Sigmoid colon (tissue), 6 donors: ENCODE measurements at regions not wholly inside any gene's neighbourhood (a gene's known extent, or its start where the extent isn't known, plus 50 kb on each side); places are given as distances from the start of the nearest gene placed in this dataset.
"Not testable (repeated sequence)": the region's sequence is repeated elsewhere in the genome, so short reads cannot be mapped to it uniquely, and the experiment has no call there.

Experiments used
- DNase-seq: peaks from one replicate; pipeline ENCODE4 v3.0.0-alpha.2; 2019
- H3K27ac ChIP-seq, 4 donors: fragments of 200-600 bp; sonication (generic); one replicate each; pipeline ENCODE4 v1.5.1; 2016 to 2019; ENCODE audit warnings: mild to moderate bottlenecking in 1 of 4
- H3K27me3 ChIP-seq, 3 donors: fragments of 200-600 bp; sonication (generic); one replicate each; pipeline ENCODE4 v1.5.1; 2019; ENCODE audit warnings: mild to moderate bottlenecking in 1 of 3
- H3K36me3 ChIP-seq, 4 donors: fragments of 200-600 bp; sonication (generic); one replicate each; pipeline ENCODE4 v1.5.1; 2016 to 2019
- H3K4me1 ChIP-seq, 4 donors: fragments of 200-600 bp; sonication (generic); one replicate each; pipeline ENCODE4 v1.5.1; 2017 to 2019
- H3K4me3 ChIP-seq, 4 donors: fragments of 200-600 bp; sonication (generic); one replicate each; pipeline ENCODE4 v1.5.1; 2017 to 2019; ENCODE audit warnings: mild to moderate bottlenecking in 2 of 4, moderate library complexity in 1 of 4
- H3K9me3 ChIP-seq, 4 donors: fragments of 200-600 bp in 3 of 4; sonication (generic) in 3 of 4; one replicate each; pipeline versions ENCODE4 v1.5.1 to v1.6.1; 2013 to 2019
- EP300 ChIP-seq, 4 donors: sonication (generic); formaldehyde crosslinking; IDR thresholded peaks; one replicate each; pipeline ENCODE4 v1.6.1; 2017; ENCODE audit warnings: antibody characterized with exemption in 4 of 4
- POLR2A ChIP-seq, 2 donors: fragments of 450-650 bp; IDR thresholded peaks; one replicate each; pipeline ENCODE4 v1.6.1; 2016; ENCODE audit warnings: antibody characterized with exemption in 2 of 2, mild to moderate bottlenecking in 2 of 2, moderate library complexity in 2 of 2
- POLR2AphosphoS5 ChIP-seq, 4 donors: sonication (generic); formaldehyde crosslinking; IDR thresholded peaks; one replicate each; pipeline ENCODE4 v1.6.1; 2017; ENCODE audit warnings: antibody characterized with exemption in 4 of 4
- WGBS, 2 donors: extraction: QIAGEN DNeasy Blood & Tissue Kit; methylation state at CpG; one replicate each; pipeline ENCODE4 v1.1.7; 2013; 5-methylcytosine and 5-hydroxymethylcytosine counted together
- intact Hi-C: fragments of 100-400 bp; cut with DNase I; formaldehyde crosslinking; loops from one replicate; pipeline ENCODE4 v1.15.1; 2023
- TF ChIP-seq, protein P1 (sequence below), 4 experiments: fragments of 450-650 bp in 3 of 4; fragments of 200-600 bp in 1 of 4; IDR thresholded peaks; one replicate each; pipeline ENCODE4 v1.5.1; 2016 to 2019; ENCODE audit warnings: antibody characterized with exemption in 4 of 4, mild to moderate bottlenecking in 3 of 4, moderate library complexity in 2 of 4
- donor health status: healthy with polysubstance abuse.
- donor health status: healthy.

DNA sequence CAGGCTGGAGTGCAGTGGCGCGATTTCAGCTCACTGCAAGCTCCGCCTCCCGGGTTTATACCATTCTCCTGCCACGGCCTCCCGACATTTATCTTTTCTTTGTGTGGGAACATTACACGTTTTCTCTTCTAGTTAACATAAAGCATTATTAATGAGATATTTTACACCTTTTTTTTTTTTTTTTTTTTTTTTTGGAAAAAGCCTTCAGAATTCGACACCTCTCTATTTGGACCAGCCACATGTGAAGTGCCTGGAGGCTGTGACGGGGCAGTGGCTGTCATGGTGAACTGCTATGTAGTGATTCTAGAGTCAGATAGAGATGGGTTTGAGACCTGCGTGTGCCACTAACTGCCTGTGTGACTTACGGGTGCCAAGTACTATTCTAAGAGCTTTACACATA is 64.3 kb downstream of the SMIM38 start:
- DNase-seq = peak; percentile 22
- WGBS, 2 donors = 84 to 88% methylated on average over 11 of the region's 11 CpGs
- TF ChIP-seq POLR2A (IDR thresholded peaks at IDR 0.05) = no peak
- no peak for TF ChIP-seq EP300 (IDR thresholded peaks at IDR 0.05)
- TF ChIP-seq, protein P1, sequence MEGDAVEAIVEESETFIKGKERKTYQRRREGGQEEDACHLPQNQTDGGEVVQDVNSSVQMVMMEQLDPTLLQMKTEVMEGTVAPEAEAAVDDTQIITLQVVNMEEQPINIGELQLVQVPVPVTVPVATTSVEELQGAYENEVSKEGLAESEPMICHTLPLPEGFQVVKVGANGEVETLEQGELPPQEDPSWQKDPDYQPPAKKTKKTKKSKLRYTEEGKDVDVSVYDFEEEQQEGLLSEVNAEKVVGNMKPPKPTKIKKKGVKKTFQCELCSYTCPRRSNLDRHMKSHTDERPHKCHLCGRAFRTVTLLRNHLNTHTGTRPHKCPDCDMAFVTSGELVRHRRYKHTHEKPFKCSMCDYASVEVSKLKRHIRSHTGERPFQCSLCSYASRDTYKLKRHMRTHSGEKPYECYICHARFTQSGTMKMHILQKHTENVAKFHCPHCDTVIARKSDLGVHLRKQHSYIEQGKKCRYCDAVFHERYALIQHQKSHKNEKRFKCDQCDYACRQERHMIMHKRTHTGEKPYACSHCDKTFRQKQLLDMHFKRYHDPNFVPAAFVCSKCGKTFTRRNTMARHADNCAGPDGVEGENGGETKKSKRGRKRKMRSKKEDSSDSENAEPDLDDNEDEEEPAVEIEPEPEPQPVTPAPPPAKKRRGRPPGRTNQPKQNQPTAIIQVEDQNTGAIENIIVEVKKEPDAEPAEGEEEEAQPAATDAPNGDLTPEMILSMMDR (IDR thresholded peaks at IDR 0.05) = no peak
- no peak for TF ChIP-seq POLR2AphosphoS5 (IDR thresholded peaks at IDR 0.05)
- Histone ChIP-seq H3K9me3 (no peaks in the 10 kb centered on the region), H3K4me1 (peaks cover 0 to 18% (median 9%) of the 10 kb centered on the region in 4 donors), H3K27me3 (no peaks in the 10 kb centered on the region), H3K4me3 (no peak overlapping the region), H3K27ac (peak overlapping the region in 1 of 4 donors; percentile 51), H3K36me3 (no peaks in the 10 kb centered on the region)
- intact Hi-C loops = no loop called here

DNA sequence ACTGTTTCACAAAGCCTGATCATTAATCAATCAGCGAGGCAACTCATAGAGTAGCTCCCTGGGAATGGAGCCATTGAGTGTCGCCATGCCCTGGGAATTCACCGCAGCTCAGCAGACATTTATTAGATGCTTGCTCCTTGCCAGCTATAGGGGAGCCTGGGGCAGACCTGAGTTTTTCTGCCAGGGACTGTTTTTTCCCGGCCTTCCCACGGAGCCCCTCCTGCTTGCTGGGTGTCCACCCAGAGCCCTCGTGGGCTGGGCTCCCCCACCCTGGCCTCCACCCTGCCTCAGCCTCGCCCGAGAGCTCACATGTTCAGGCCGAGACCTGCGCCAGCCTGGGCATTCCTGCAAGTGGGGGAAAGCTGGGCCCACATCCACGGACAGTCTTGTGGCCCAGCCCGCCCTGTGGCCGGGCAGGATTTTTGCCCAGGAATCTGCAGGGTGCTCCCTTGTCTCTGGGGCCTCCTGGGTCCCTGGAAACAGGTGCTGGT is 64.9 kb downstream of the SMIM38 start:
- Histone ChIP-seq H3K36me3 (no peaks in the 10 kb centered on the region), H3K27ac (peak overlapping the region in 1 of 4 donors; percentile 51), H3K4me1 (peaks cover 0 to 18% (median 9%) of the 10 kb centered on the region in 4 donors), H3K4me3 (no peak overlapping the region), H3K9me3 (no peaks in the 10 kb centered on the region), H3K27me3 (no peaks in the 10 kb centered on the region)
- TF ChIP-seq POLR2A (IDR thresholded peaks at IDR 0.05) (no peak), POLR2AphosphoS5 (IDR thresholded peaks at IDR 0.05) (no peak), EP300 (IDR thresholded peaks at IDR 0.05) (no peak)
- TF ChIP-seq, protein P1 (IDR thresholded peaks at IDR 0.05) = no peak
- peak; percentile 54 for DNase-seq
- intact Hi-C loops = no loop called here
- 83 to 88% methylated on average over 13 of the region's 13 CpGs for WGBS, 2 donors

DNA sequence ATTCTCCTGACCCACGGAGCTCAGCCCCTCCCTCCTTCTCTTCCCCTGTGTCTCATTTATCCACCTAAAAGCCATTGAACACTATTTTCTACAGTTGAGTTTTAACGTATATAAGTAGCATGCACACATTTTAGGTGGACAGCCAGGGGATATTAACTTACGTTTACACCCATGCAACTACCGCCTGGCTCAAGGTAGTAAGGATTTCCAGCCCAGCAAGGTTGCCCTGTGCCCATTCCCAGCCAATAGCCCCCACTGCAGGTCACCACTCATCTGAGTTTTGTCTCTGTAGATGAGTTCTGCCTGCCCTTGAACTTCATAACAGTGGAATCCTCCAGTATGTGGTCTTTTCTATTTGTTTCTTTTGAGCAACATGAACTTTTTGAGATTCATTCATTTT is 65.4 kb downstream of the SMIM38 start:
- peak overlapping the region in 1 of 4 donors; percentile 51 for H3K27ac ChIP-seq
- TF ChIP-seq, protein P1 (IDR thresholded peaks at IDR 0.05) = no peak
- TF ChIP-seq POLR2A (IDR thresholded peaks at IDR 0.05) = no peak
- TF ChIP-seq POLR2AphosphoS5 (IDR thresholded peaks at IDR 0.05) = no peak
- no peak for TF ChIP-seq EP300 (IDR thresholded peaks at IDR 0.05)
- no peak overlapping the region for H3K4me3 ChIP-seq
- intact Hi-C loops = no loop called here
- H3K36me3 ChIP-seq = no peaks in the 10 kb centered on the region
- WGBS, 2 donors = 89 to 91% methylated on average over 4 of the region's 4 CpGs
- no peaks in the 10 kb centered on the region for H3K9me3 ChIP-seq
- peaks cover 0 to 18% (median 9%) of the 10 kb centered on the region in 4 donors for H3K4me1 ChIP-seq
- H3K27me3 ChIP-seq = no peaks in the 10 kb centered on the region
- peak; percentile 11 for DNase-seq

DNA sequence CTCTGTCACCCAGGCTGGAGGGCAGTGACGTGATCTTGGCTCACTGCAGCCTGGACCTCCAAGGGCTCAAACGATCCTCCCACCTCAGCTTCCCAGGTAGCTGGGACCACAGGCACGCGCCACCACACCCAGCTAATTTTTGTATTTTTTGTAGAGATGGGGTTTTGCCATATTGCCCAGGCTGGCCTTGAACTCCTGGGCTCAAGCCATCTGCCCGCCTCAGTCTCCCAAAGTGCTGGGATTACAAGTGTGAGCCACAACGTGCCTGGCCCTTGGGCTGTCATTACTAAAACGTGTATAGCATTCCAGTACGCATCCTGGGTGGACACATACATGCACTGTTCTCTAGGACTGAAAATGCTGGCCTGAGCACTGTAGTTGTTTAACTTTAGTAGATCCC is 65.9 kb downstream of the SMIM38 start:
- peaks cover 0 to 18% (median 9%) of the 10 kb centered on the region in 4 donors for H3K4me1 ChIP-seq
- DNase-seq = peak; percentile 27
- 89 to 92% methylated on average over 8 of the region's 8 CpGs for WGBS, 2 donors
- intact Hi-C loops, H3K4me3 ChIP-seq, H3K36me3 ChIP-seq, H3K9me3 ChIP-seq, H3K27ac ChIP-seq, H3K27me3 ChIP-seq: not testable (repeated sequence)

DNA sequence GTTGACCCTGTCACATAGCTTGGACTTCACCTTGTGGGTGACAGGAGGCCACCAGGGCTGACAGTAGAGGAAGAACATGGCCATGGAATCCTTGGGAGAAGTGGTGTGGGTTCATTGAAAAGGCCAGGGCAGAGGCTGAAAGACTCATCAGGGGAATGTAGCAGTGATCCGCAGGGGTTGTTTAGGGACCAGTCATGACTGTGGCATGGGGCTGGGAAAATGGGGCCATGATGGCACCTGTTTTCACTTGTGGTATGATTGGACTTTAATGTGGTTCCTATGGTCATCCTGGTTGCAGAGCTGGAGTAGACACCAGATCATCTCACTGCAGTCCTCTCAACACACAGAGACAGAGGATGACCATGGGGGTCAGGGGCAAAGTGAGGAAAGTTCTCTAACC is 66.7 kb upstream of the MYEOV start:
- peak; percentile 11 for DNase-seq
- Histone ChIP-seq H3K9me3 (no peaks in the 10 kb centered on the region), H3K27ac (no peak overlapping the region), H3K27me3 (peaks cover 0 to 5% (median 0%) of the 10 kb centered on the region in 3 donors), H3K4me1 (no peaks in the 10 kb centered on the region), H3K36me3 (no peaks in the 10 kb centered on the region), H3K4me3 (no peak overlapping the region)
- TF ChIP-seq, protein P1 (IDR thresholded peaks at IDR 0.05) = no peak
- no peak for TF ChIP-seq EP300 (IDR thresholded peaks at IDR 0.05)
- no peak for TF ChIP-seq POLR2AphosphoS5 (IDR thresholded peaks at IDR 0.05)
- TF ChIP-seq POLR2A (IDR thresholded peaks at IDR 0.05) = no peak
- 100% methylated on average over 1 of the region's 1 CpG for WGBS, 2 donors
- intact Hi-C loops = no loop called here
